ENCODE measurements at regions not wholly inside any gene's neighbourhood (a gene's known extent, or its start where the extent isn't known, plus 50 kb on each side); places are given as distances from the start of the nearest gene placed in this dataset.

DNA sequence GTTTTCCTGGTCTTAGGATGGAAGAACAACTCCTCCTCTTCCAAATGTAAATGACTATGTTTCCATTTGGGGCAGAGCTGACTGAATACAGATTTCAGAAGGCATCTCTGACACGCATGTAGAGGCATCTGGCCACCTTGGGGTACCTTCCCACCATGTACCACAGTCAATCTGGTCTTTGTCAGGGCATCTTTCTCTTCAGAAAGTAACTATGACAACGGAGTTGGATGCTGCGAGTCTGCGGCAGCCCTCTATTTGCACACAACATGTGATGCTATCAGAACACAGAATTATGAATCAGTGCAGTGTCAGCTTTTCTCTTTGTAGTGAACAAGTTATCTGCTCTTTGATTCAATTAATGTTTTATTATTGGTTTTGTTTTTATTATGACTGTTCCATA, 94.7 kb downstream of the TSEN15 start:
- TF ChIP-seq, protein P1, sequence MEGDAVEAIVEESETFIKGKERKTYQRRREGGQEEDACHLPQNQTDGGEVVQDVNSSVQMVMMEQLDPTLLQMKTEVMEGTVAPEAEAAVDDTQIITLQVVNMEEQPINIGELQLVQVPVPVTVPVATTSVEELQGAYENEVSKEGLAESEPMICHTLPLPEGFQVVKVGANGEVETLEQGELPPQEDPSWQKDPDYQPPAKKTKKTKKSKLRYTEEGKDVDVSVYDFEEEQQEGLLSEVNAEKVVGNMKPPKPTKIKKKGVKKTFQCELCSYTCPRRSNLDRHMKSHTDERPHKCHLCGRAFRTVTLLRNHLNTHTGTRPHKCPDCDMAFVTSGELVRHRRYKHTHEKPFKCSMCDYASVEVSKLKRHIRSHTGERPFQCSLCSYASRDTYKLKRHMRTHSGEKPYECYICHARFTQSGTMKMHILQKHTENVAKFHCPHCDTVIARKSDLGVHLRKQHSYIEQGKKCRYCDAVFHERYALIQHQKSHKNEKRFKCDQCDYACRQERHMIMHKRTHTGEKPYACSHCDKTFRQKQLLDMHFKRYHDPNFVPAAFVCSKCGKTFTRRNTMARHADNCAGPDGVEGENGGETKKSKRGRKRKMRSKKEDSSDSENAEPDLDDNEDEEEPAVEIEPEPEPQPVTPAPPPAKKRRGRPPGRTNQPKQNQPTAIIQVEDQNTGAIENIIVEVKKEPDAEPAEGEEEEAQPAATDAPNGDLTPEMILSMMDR (IDR thresholded peaks at IDR 0.05) = no peak
- TF ChIP-seq NFE2L2 (conservative IDR thresholded peaks at IDR 0.05; ENCODE audit: low read length) (no peak), POLR2A (IDR thresholded peaks at IDR 0.05; ENCODE audit: low read length) (no peak), ZFP36 (IDR thresholded peaks at IDR 0.05; ENCODE audit: borderline replicate concordance, partially characterized antibody) (no peak), CBX8 (IDR thresholded peaks at IDR 0.05) (no peak)

Measured in A549 (cell line).